NCI-H226 (cell line): ENCODE measurements at regions not wholly inside any gene's neighbourhood (a gene's known extent, or its start where the extent isn't known, plus 50 kb on each side); places are given as distances from the start of the nearest gene placed in this dataset.

Source experiments
- DNase-seq: peaks from one replicate; pipeline ENCODE4 v3.0.0-alpha.2; 2015

GRCh38 chr3:15151166-15151565, 52.2 kb upstream of the RBSN start:
- peak; percentile 43 for DNase-seq

GRCh38 chr3:15152184-15152583, 53.2 kb upstream of the RBSN start:
- no peak for DNase-seq

- DNase-seq: no peak
These were observed 52.9 kb upstream of the CAPN7 start for GRCh38 chr3:15153103-15153502.

GRCh38 chr3:15154326-15154725, 51.7 kb upstream of the CAPN7 start:
- no peak for DNase-seq

- DNase-seq: no peak
These were observed 50.1 kb upstream of the CAPN7 start for GRCh38 chr3:15155840-15156360.
